ENCODE measurements at regions not wholly inside any gene's neighbourhood (a gene's known extent, or its start where the extent isn't known, plus 50 kb on each side); places are given as distances from the start of the nearest gene placed in this dataset.

- no peak for DNase-seq (ENCODE audit: low read depth)
- no peak overlapping the region for H3K4me3 ChIP-seq (ENCODE audit: control insufficient read depth, low read depth, low read length)
- TF ChIP-seq, protein P1, sequence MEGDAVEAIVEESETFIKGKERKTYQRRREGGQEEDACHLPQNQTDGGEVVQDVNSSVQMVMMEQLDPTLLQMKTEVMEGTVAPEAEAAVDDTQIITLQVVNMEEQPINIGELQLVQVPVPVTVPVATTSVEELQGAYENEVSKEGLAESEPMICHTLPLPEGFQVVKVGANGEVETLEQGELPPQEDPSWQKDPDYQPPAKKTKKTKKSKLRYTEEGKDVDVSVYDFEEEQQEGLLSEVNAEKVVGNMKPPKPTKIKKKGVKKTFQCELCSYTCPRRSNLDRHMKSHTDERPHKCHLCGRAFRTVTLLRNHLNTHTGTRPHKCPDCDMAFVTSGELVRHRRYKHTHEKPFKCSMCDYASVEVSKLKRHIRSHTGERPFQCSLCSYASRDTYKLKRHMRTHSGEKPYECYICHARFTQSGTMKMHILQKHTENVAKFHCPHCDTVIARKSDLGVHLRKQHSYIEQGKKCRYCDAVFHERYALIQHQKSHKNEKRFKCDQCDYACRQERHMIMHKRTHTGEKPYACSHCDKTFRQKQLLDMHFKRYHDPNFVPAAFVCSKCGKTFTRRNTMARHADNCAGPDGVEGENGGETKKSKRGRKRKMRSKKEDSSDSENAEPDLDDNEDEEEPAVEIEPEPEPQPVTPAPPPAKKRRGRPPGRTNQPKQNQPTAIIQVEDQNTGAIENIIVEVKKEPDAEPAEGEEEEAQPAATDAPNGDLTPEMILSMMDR (IDR thresholded peaks at IDR 0.05; ENCODE audit: control insufficient read depth, insufficient read depth, low read depth, low read length, missing control alignments), result no peak
Observed at GRCh38 chr10:131812736-131813604, 87.8 kb upstream of the PPP2R2D start.

DNA sequence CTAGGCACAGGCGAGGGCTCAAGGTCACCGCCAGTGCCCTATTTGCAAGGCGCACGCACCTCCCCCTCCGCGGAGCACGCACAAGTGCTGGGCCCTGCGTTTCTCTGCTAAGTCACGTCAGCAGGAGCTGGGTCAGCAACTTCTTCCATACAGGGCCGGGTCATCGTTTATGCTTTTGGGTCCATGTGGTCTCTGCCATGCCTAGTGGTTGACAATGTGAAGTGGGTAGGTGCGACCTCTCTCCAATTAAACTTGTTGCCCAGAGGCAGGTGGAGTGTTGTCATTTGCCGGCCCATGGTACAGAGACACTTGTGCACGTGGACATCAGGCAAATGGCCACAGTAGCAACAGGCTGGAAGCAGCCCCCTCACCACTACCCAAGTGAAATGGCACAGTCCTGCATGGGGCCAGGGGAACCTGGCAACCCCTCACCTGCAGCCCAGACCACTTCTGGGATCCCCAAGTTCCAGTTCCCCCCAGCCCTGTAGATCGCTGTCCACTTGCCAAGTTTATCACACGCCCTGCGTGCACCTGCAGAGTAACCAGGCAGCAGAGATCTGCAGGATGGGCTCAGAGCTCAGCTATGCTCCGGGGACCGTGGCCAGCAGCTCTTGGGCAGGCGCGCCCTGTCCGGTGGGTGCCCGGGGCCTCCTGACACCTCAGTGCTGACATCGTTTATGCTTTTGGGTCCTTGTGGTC lies 86.1 kb upstream of the PPP2R2D start:
- TF ChIP-seq, protein P1 (IDR thresholded peaks at IDR 0.05; ENCODE audit: control insufficient read depth, insufficient read depth, low read depth, low read length, missing control alignments), result no peak
- no peak for DNase-seq (ENCODE audit: low read depth)
- H3K4me3 ChIP-seq (ENCODE audit: control insufficient read depth, low read depth, low read length), result no peak overlapping the region

DNA sequence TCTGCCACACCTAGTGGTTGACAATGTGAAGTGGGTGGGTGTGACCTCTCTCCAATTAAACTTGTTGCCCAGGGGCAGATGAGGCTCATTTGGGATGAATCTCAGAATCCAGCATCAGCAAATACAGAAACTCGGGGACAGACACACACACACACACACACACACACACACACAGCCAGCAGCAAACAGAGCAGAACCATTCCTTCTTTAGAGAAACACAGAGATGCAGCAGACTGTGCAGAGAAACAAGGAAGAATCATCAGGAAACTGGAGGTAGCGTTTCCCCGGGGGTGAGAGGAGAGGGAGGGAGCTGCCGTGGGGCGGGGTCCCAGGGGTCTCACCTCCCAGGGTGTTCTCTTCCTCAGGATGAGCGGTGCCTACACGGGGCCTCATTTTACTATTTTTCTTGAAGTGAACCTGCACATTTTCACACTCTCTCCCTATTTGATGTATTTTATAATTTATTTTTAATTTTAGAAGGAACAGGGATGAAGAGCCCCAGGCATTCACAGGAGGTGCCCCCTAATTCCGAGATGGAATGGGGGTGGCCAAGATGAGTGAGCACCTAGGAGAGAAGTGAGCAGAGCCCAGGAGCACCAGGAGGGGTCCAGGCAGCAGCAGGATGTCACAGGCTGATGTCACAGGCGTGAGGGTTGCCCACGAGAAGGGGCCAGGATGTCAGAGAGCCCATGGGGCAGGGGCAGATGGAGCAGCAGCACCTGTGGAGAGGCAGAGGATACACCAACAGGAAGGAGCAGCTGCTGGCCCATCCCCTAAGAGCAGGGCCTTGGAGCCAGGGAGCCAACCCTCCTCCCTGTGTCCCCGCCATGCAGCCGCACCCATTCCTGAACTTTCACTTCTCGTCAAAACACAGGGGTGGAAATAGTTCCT lies 85.3 kb upstream of the PPP2R2D start:
- DNase-seq (ENCODE audit: low read depth), result no peak
- no peak overlapping the region for H3K4me3 ChIP-seq (ENCODE audit: control insufficient read depth, low read depth, low read length)
- TF ChIP-seq, protein P1 (IDR thresholded peaks at IDR 0.05; ENCODE audit: control insufficient read depth, insufficient read depth, low read depth, low read length, missing control alignments), result no peak

DNA sequence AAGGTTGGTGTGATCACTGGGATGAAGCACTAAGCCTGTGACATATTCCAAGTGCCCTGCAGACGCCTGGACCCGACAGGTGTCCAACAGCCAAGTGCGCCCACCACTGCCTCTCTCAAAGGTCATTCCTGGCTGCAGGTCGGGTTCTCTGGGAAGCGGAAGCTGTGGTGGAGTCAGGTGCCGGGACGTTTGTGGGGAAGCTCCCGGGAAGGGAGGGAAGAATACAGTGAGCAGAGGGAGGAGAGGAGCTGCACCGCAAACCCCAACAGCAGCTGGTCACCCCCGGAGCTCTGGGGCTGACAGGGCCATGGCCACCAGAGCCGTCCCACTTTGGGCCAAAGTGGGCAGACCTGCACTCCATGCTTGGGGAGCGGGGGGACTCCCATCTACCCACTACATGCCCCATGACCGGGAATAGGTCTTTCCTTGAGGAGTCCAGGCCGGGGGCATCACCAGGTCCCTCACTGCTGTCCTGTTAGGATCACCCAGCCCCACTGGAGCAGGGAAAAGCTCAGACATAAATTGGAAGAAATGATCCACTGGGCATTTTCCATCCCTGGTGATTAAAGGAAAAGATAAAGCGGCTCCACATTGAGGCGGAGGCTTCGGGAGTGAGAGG lies 84.5 kb upstream of the PPP2R2D start:
- TF ChIP-seq, protein P1 (IDR thresholded peaks at IDR 0.05; ENCODE audit: control insufficient read depth, insufficient read depth, low read depth, low read length, missing control alignments), result no peak

DNA sequence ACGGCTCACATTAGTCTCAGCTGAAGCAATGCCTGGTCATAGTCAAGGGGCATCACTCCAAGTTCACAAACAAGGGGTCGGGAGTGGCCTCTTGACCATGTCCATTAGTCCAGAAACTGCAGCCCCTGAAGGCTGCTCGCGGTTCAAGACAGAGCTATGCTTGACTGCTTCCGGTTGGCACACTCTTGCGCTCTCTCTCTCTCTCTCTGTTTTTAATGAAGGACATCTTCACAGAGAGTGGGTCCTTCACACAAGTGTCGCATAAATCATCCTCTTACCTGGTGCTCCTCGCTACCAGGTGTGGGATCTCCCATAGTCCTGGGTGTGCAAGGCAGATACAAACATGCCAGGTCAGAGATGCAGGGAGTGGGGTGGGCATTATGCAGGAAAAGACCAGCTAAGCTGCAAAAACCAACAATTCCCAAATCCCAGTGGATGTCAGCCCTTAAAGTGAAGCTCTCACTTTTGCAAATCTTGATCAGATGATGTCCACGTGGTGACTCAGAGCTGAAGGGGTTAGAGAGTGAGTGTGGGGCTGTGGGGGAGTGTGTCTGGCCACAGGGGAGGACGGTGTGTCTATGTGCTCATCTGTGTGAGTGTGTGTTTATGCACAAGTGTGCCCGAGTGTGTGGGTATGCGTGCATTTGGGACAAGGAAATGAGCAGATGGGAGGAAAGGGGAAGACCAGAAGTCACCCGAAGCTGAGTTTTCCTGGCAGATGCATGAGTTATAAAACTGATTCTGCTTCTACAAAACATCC lies 83.7 kb upstream of the PPP2R2D start:
- TF ChIP-seq, protein P1 (IDR thresholded peaks at IDR 0.05; ENCODE audit: control insufficient read depth, insufficient read depth, low read depth, low read length, missing control alignments), result no peak
- DNase-seq (ENCODE audit: low read depth), result no peak
- no peak overlapping the region for H3K4me3 ChIP-seq (ENCODE audit: control insufficient read depth, low read depth, low read length)

More for the DNA sequence above, 84.5 kb upstream of the PPP2R2D start:
- DNase-seq (ENCODE audit: low read depth), result no peak
- H3K4me3 ChIP-seq (ENCODE audit: control insufficient read depth, low read depth, low read length), result no peak overlapping the region

All from AG09309 (cell line).